ENCODE measurements at regions not wholly inside any gene's neighbourhood (a gene's known extent, or its start where the extent isn't known, plus 50 kb on each side); places are given as distances from the start of the nearest gene placed in this dataset.

DNA sequence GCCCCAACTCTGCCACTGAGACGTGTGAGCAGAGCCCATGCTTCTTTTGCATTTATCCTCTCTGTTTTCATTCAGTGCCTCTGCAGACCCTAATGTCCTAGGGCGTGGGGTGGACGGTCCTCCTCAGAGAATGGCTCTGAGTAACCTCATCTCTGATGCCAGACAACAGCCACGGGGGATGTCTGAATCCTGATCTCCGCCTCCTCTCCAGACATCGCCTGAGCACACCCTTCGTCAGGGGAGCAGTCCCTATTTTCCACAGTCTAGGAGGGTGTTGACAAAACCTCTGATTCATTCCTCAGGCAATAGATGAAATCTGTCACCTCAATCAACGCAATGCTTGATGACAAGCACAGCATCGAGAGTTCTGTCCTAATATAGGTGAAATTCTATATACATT, 109.2 kb upstream of the DYRK2 start:
- H3K4me2 ChIP-seq (ENCODE audit: insufficient read depth, low read length) = no peak overlapping the region
- H3K4me3 ChIP-seq = no peak overlapping the region
- H3K9ac ChIP-seq (ENCODE audit: insufficient read depth in 1 of 2, low read depth in 2 of 2, low read length in 2 of 2) = no peak overlapping the region
- BruUV-seq (replicated peaks) = no TSS peak
- in situ Hi-C loops (cut with MboI) = no loop called here
- no peaks in the 10 kb centered on the region for H3K9me1 ChIP-seq (ENCODE audit: control insufficient read depth, insufficient read depth, low read length)
- intact Hi-C loops (cut with micrococcal nuclease) = no loop called here
- ATAC-seq (no peak), DNase-seq (ENCODE audit: extremely low read depth in 1 of 4, low spot score in 3 of 4) (no peak), FAIRE-seq (no peak)
- no peaks in the 10 kb centered on the region for H3K36me3 ChIP-seq (ENCODE audit: control insufficient read depth, insufficient read depth, low read length)
- H3K79me2 ChIP-seq (ENCODE audit: control insufficient read depth, insufficient read depth, low read length) = no peaks in the 10 kb centered on the region
- no peak overlapping the region for H2AFZ ChIP-seq (ENCODE audit: low read depth, low read length)
- H3K27ac ChIP-seq (ENCODE audit: extremely low read depth, low read depth, low read length) = no peak overlapping the region
- H3K4me1 ChIP-seq (replicated peaks in 1 of 2; ENCODE audit: control insufficient read depth in 2 of 2, insufficient read depth in 2 of 2, low read length in 2 of 2) = no peaks in the 10 kb centered on the region
- CTCF ChIA-PET (ENCODE audit: low intra/inter-chr PET ratio) = no interaction called here
- POLR2A ChIA-PET = no interaction called here
- peaks cover 0 to 6% of the 10 kb centered on the region in 2 experiments; a peak in 1 of 5 replicates for H3K27me3 ChIP-seq (ENCODE audit: control insufficient read depth in 2 of 2, insufficient read depth in 2 of 2, low read length in 2 of 2)
- 2% methylated on average over 8 of the region's 9 CpGs for WGBS (ENCODE audit: insufficient coverage, low coverage, missing lambda C conversion rate)
- TF ChIP-seq FUS (optimal IDR thresholded peaks at IDR 0.05; ENCODE audit: low read depth, low read length) = no peak
- no peak for TF ChIP-seq SAFB (IDR thresholded peaks at IDR 0.05; ENCODE audit: borderline replicate concordance, low read depth, low read length)
- H4K20me1 ChIP-seq (replicated peaks; ENCODE audit: control insufficient read depth, insufficient read depth, low read length) = no peaks in the 10 kb centered on the region
- no peaks in the 10 kb centered on the region for H3K9me3 ChIP-seq (replicated peaks; ENCODE audit: control insufficient read depth, insufficient read depth, low read depth, low read length)

DNA sequence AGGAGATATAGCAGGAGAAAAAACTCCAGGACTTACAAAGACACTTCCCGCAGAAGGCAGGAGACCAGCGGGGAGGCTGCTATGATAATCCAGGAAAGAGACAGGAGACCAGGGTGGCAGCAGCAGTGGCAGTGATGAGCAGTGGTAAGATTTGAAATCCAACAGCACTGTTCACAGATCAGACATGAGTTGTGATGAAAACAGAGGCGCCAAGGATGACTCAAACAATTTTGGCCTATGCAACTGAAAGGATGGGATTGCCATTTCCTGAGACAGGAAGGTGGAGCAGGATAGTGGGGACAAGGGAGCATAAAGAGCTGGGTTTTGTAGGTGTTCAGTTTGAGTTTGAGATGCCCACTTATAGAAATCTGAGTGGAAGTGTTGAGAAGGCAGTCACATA, 108.6 kb upstream of the DYRK2 start:
- no peak overlapping the region for H2AFZ ChIP-seq (ENCODE audit: low read depth, low read length)
- BruUV-seq (replicated peaks) = no TSS peak
- H4K20me1 ChIP-seq (replicated peaks; ENCODE audit: control insufficient read depth, insufficient read depth, low read length) = no peaks in the 10 kb centered on the region
- intact Hi-C loops (cut with micrococcal nuclease) (no loop called here), in situ Hi-C loops (cut with MboI) (no loop called here)
- H3K27me3 ChIP-seq (ENCODE audit: control insufficient read depth in 2 of 2, insufficient read depth in 2 of 2, low read length in 2 of 2) = peaks cover 0 to 6% of the 10 kb centered on the region in 2 experiments; a peak in 1 of 5 replicates
- POLR2A ChIA-PET = no interaction called here
- WGBS (ENCODE audit: insufficient coverage, low coverage, missing lambda C conversion rate) = 2% methylated on average over 3 of the region's 3 CpGs
- no peak overlapping the region for H3K9ac ChIP-seq (ENCODE audit: insufficient read depth in 1 of 2, low read depth in 2 of 2, low read length in 2 of 2)
- no peaks in the 10 kb centered on the region for H3K4me1 ChIP-seq (replicated peaks in 1 of 2; ENCODE audit: control insufficient read depth in 2 of 2, insufficient read depth in 2 of 2, low read length in 2 of 2)
- no peak overlapping the region for H3K27ac ChIP-seq (ENCODE audit: extremely low read depth, low read depth, low read length)
- H3K4me3 ChIP-seq = no peak overlapping the region
- FAIRE-seq (no peak), ATAC-seq (no peak), DNase-seq (ENCODE audit: extremely low read depth in 1 of 4, low spot score in 3 of 4) (no peak)
- no peaks in the 10 kb centered on the region for H3K36me3 ChIP-seq (ENCODE audit: control insufficient read depth, insufficient read depth, low read length)
- CTCF ChIA-PET (ENCODE audit: low intra/inter-chr PET ratio) = no interaction called here
- TF ChIP-seq, protein P1, sequence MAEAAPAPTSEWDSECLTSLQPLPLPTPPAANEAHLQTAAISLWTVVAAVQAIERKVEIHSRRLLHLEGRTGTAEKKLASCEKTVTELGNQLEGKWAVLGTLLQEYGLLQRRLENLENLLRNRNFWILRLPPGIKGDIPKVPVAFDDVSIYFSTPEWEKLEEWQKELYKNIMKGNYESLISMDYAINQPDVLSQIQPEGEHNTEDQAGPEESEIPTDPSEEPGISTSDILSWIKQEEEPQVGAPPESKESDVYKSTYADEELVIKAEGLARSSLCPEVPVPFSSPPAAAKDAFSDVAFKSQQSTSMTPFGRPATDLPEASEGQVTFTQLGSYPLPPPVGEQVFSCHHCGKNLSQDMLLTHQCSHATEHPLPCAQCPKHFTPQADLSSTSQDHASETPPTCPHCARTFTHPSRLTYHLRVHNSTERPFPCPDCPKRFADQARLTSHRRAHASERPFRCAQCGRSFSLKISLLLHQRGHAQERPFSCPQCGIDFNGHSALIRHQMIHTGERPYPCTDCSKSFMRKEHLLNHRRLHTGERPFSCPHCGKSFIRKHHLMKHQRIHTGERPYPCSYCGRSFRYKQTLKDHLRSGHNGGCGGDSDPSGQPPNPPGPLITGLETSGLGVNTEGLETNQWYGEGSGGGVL (CRISPR knock-in tag; IDR thresholded peaks at IDR 0.05) = no peak
- TF ChIP-seq NR2C2 (CRISPR knock-in tag; IDR thresholded peaks at IDR 0.05) (no peak), NR2C2 (tag; IDR thresholded peaks at IDR 0.05) (no peak)
- H3K9me1 ChIP-seq (ENCODE audit: control insufficient read depth, insufficient read depth, low read length) = no peaks in the 10 kb centered on the region
- no peaks in the 10 kb centered on the region for H3K79me2 ChIP-seq (ENCODE audit: control insufficient read depth, insufficient read depth, low read length)
- no peaks in the 10 kb centered on the region for H3K9me3 ChIP-seq (replicated peaks; ENCODE audit: control insufficient read depth, insufficient read depth, low read depth, low read length)
- no peak overlapping the region for H3K4me2 ChIP-seq (ENCODE audit: insufficient read depth, low read length)

Data from K562 (cell line).